ENCODE measurements at regions not wholly inside any gene's neighbourhood (a gene's known extent, or its start where the extent isn't known, plus 50 kb on each side); places are given as distances from the start of the nearest gene placed in this dataset.

GRCh38 chr13:104740641-104741222, 1674.5 kb upstream of the SLC10A2 start:
- FAIRE-seq: no peak
- no peak for DNase-seq (ENCODE audit: low spot score in 2 of 2)

DNA sequence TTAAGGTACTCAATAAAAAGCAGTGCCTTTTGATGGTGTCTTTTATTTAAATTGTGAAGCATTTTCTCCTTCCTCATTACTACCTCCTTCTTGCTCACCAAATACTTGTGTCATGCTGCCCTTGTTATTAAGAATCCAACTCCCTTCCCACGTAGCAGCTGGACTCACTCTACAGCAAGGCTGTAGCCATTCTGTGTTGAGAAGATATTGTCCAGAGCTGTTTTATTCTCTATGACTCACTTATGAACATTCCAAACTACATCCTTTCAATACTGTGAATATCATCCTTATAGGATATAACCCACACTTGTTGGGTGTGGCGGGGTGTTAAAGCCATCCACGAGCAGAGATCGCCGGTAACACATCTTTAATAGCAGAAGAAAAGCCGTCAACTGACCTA, 1671.5 kb upstream of the SLC10A2 start:
- FAIRE-seq (no peak), DNase-seq (ENCODE audit: low spot score in 2 of 2) (no peak)

DNA sequence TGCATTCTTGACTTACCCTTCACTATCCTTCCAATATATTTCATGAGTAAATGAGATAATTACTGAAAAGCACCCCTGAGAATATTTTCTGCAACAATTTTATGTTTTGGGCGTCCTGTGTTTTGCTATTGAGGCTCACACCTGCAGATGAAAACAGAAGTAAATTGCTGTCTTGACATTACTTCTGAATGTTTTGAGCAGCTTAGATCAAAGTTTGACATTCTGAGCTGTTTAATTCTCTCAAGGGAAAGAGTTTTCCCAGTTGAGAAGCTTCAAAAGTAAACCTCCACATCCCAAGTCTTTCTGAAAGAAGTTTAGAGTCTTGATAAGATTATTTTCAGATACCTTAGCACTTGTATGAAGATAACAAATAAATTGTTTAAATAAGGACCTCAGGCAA, 1667.2 kb upstream of the SLC10A2 start:
- FAIRE-seq (no peak), DNase-seq (ENCODE audit: low spot score in 2 of 2) (no peak)

GRCh38 chr13:104715111-104715510, 1648.9 kb upstream of the SLC10A2 start:
- DNase-seq (ENCODE audit: low spot score in 2 of 2) (no peak), FAIRE-seq (no peak)

DNA sequence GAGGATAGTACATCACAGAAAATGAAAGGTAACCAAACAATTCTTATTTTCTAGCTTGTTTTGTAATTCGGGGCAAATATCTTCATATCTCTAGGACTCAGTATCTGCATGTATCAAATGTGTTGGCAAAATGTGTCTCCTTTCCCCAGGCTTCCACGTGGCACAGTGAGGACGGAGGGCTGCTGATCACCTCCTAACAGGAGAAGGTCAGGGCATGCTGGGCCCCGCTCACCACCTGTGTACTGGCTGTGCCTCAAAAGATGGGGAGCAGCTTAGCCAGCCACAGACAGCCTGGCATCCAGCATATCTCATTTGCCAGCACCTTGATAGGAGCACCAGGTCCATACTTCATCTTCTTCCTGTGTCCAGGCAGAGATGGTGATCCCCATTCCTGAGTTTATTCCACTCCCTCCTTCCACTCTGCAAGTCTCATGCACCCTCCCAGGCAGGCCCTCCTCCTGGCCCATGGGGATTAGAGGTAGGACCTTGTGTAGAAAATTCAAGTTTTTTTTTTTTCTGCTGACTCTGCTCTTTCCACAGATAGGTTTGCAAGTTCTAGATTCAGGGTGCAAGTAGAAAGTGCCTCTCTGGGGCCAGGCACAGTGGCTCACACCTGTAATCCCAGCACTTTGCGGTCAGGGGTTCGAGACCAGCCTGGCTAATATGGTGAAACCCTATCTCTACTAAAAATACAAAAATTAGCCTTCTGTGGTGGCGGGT, 1639.0 kb upstream of the SLC10A2 start:
- DNase-seq (ENCODE audit: low spot score in 2 of 2) (no peak), FAIRE-seq (no peak)

GRCh38 chr13:104701591-104701990, 1635.4 kb upstream of the SLC10A2 start:
- FAIRE-seq: no peak
- DNase-seq (ENCODE audit: low spot score in 2 of 2): no peak

DNA sequence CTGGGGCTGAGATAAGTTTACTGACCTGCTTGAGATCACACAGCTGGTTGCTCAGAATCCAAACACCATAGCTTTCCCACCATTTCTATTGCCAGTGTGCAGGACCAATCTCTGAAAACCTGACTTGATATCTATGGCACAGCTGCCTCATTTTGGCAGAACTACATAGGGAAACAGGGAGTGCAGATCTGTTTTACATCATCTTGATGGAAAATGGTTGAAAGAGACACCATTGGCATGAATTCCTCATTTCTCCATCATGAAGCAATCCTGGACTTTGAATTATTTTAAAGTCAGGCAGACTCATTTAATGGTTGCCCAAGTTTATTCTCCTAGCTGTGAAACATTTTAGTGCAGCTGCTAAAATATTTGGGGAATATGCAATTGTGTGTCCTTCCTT, 1628.2 kb upstream of the SLC10A2 start:
- FAIRE-seq: no peak
- DNase-seq (ENCODE audit: low spot score in 2 of 2): no peak

DNA sequence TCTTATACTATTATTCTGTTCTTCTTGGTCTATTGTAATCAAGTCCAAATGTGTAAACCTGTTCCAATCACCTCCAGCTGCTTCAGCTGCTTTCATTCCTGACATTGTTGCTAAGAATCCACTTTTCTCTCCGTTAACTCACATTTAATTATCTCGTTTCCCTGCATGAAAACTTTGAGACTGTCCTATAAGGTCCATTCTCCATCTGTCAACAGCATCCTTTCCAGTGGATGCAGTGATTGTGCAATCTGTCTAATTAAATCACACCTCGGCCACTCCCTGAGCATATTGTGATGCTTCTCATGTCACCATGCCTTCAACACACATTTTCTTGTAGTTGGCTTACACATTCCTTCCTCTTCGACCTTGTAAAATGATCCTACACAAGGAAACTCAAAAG, 1626.9 kb upstream of the SLC10A2 start:
- DNase-seq (ENCODE audit: low spot score in 2 of 2) (no peak), FAIRE-seq (no peak)

GRCh38 chr13:104691767-104692467, 1625.7 kb upstream of the SLC10A2 start:
- no peak for FAIRE-seq

DNA sequence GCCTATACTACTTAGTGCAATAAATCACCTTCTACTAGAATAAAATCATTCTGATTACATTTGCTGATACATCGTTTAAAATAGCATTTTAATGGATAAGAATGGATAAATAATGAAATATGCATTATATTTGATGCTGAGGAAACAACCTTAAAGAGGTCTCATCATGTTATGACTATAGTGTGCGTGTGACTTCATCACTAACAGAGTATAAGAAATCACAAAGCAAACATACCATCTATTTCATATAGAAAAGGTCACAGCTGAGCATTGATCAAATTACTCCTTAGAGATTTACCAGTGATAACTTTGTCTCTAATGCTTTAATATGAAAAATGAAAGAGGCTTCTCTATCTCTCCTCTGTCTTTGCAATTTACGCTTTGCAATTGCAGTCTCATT, 1620.3 kb upstream of the SLC10A2 start:
- DNase-seq (ENCODE audit: low spot score in 2 of 2): no peak
- FAIRE-seq: no peak

More at GRCh38 chr13:104691767-104692467, 1625.7 kb upstream of the SLC10A2 start:
- DNase-seq (ENCODE audit: low spot score in 2 of 2): no peak

GRCh38 chr13:104683789-104684188, 1617.6 kb upstream of the SLC10A2 start:
- DNase-seq (ENCODE audit: low spot score in 2 of 2): no peak

DNA sequence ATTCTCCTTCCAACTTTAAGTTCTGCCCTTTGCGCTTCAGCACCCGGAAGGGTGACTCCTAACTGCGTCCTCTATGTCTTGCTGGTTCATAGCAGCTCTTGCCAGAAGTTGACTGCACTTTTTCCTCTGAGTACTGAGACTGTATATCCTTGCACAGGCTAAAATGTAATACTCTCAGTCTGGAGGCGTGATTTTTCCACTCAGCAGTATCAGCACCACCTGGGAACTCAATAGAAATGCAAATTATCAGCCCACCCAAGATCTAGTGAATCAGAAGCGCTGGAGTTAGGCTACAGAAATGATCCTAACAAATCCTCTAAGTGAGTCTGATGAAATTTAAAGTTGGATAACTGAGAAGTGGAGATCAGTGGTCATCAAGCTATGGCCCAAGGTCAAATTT, 1611.9 kb upstream of the SLC10A2 start:
- DNase-seq (ENCODE audit: low spot score in 2 of 2) (no peak), FAIRE-seq (no peak)

More at GRCh38 chr13:104683789-104684188, 1617.6 kb upstream of the SLC10A2 start:
- no peak for FAIRE-seq

DNA sequence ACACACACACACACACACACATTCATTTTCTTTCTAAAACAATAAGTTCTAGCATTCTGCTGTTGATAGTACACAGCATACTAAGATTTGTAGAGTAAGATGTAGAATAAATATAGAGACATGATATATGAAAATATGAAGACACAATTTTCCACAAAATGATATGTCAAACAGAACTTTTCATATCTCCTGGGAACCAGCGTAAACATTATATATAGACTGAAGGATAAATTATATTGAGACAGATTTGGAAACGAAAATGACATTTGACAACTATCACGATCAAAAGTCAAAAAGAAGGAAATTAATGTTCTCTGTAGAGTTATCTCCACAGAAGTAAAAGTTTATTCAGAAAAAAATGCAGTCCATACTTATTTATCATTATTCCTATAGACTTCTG, 1605.7 kb upstream of the SLC10A2 start:
- FAIRE-seq (no peak), DNase-seq (ENCODE audit: low spot score in 2 of 2) (no peak)

GRCh38 chr13:104657196-104657595, 1591.0 kb upstream of the SLC10A2 start:
- FAIRE-seq: no peak
- DNase-seq (ENCODE audit: low spot score in 2 of 2): no peak

- no peak for DNase-seq (ENCODE audit: low spot score in 2 of 2)
- FAIRE-seq: no peak
These were observed 1584.2 kb upstream of the SLC10A2 start for GRCh38 chr13:104650431-104650830.

- DNase-seq (ENCODE audit: low spot score in 2 of 2) (no peak), FAIRE-seq (no peak)
These were observed 1582.1 kb upstream of the SLC10A2 start for GRCh38 chr13:104648291-104648690.

GRCh38 chr13:104645786-104646185, 1579.6 kb upstream of the SLC10A2 start:
- no peak for DNase-seq (ENCODE audit: low spot score in 2 of 2)
- FAIRE-seq: no peak

GRCh38 chr13:104641309-104641708, 1575.1 kb upstream of the SLC10A2 start:
- DNase-seq (ENCODE audit: low spot score in 2 of 2): no peak
- FAIRE-seq: no peak

DNA sequence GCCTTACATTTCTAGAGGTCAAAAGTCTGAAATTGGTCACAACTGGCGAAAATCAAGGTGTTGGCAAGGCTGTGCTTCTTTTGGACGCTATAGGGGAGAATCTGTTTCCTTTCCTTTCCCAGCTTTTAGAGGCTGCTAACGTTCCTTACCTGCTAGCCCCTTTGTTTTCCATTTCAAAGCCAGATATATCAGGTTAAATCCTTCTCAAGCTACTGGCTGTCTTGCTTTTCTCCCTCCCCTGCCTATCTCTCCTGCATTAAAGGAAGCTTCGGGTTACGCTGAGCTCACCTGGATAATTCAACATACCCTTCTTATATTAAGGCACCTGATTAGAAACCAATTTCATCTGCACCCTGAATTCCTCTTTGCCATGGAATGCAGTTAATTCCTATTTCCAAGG, 1569.7 kb upstream of the SLC10A2 start:
- DNase-seq (ENCODE audit: low spot score in 2 of 2) (no peak), FAIRE-seq (no peak)

DNA sequence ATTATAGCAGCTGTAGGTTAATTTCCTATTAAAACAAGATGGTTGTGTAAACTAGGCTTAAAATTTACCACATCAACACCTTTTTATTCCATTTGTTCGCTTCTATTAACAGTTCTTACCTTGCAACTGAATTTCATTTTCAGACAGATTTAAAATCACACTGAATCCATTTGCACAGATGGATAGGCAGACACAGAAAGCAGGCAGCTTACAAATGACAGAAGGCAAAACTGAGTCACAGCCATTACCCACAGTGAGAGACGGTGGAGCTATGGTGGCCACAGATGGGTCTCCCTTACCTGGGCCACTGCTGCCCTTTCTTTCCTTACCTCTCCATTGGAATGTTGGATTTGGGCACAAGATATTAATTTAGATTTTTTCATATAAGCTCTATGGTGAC, 1567.8 kb upstream of the SLC10A2 start:
- FAIRE-seq: no peak
- DNase-seq (ENCODE audit: low spot score in 2 of 2): no peak

GRCh38 chr13:104632736-104633135, 1566.5 kb upstream of the SLC10A2 start:
- DNase-seq (ENCODE audit: low spot score in 2 of 2) (no peak), FAIRE-seq (no peak)

- no peak for FAIRE-seq
- no peak for DNase-seq (ENCODE audit: low spot score in 2 of 2)
These were observed 1559.0 kb upstream of the SLC10A2 start for GRCh38 chr13:104625201-104625600.

Measured in frontal cortex (tissue), 3 donors.